IPS DF 4.7 (cell line): ENCODE measurements at regions not wholly inside any gene's neighbourhood (a gene's known extent, or its start where the extent isn't known, plus 50 kb on each side); places are given as distances from the start of the nearest gene placed in this dataset.

ENCODE experiments used
- DNase-seq: peaks from one replicate; pipeline ENCODE4 v3.0.0-alpha.2; 2013; ENCODE audit warnings: low spot score; ENCODE audit errors: extremely low read depth

DNA sequence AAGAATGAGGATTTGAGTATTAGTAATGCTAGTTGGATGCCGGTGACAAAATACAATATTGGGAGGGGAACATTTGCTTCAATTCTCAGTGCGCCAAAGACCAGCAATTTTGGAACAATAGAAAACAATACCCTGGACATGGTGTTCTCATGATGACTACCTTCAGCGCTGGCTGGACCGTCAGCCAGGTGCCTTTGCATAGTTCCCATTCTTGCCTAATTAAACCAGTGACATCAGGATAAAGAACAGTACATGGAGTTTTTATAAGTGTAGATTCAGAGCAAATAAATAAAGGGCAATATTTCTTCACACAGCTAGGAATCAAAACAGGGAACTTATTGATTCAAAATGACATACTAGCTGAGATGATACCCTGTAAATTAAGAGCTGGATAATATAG is 404.8 kb upstream of the RORA start:
- DNase-seq: no peak

DNA sequence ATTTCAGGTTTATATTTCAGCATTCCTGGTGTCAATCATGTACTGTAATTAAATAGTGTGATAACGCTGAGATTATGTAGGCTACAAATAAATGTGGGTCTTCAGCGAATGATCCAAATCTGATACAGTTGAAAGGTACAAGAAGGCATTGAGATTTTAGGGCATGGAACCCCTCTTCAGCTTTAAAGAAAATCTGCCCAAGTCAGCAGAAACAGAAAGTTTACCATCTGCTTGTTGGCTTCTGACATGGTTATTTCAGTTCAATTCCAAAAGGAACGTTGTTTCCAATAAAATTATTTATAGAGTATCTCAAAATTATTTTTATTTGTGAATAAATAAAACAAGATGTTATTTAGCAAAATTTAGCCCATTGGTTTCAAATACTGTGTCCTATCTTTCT is 400.2 kb upstream of the RORA start:
- no peak for DNase-seq

DNA sequence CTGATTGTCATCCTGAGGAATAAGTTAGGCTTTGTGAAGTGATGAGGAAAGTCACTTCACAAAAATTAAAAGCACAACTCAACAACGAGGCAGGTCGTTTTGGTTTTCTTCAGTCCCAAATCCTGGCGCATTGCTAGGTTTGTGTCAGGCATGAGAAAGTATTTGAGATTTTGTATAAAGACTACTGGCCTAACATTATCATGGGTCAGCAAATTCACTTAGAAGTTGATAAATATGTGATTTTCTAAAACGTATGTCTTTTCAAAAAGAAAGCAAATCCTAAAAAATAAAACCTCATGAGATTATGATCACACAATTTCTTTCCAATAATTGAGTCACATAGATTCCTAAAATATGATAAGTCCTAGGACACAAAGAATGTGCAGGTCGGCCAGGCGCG is 395.8 kb upstream of the RORA start:
- no peak for DNase-seq

DNA sequence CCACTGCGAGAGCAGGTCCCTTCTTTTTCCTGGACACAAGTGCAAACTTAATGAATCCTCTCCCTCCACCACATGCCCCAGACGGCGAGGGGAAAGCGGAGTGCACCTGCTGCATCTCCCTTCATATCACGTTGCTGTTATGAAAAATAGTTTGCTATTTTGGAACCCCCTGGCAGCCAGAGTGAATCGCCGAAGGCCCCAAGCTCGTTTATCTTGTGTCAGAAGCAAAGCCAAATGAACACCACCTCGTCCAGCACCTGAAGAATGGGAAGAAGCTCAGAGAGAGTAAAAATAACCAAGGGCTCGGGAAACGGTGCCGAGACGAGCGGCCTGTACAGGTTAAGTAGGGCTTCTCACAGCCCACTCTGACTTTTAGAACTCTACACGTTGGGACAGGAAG is 394.6 kb upstream of the RORA start:
- DNase-seq: no peak

DNA sequence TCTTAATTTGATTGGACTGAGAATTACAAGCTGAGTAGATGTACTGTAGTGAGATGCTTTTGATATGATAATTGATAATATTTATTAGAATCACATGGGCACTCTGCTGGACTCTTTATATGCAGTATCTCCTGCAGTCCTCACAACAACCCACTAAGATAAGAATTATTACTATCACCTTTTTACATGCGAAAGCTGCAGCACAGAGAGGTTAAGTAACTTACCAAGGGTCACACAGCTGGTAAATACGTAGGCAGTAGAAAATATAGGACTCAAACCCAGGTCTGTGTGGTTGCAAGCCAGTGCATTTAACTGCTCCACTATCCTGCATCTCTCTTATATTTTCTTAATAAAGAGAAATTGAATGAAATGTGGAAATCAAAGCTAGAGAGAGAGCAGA is 392.8 kb upstream of the RORA start:
- no peak for DNase-seq

DNA sequence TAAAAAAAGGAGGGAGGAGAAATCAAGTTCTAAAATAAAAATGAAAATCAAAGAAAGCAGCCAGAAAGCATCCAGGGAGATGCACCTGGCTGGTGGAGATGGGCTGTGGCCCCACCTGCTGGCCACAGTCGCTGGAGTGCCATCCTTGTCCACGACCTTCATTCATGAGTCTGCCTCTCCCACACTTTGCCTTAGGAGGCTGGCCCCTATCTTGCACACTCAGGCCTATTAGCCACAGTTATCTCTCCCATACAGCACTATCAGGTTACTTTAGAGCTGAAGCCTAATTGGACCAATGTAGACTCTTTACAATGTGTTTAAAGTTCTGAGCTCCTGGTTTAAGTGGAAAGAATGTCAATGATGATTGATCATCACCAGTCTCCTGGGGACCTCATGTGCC is 392.0 kb upstream of the RORA start:
- DNase-seq: no peak

DNA sequence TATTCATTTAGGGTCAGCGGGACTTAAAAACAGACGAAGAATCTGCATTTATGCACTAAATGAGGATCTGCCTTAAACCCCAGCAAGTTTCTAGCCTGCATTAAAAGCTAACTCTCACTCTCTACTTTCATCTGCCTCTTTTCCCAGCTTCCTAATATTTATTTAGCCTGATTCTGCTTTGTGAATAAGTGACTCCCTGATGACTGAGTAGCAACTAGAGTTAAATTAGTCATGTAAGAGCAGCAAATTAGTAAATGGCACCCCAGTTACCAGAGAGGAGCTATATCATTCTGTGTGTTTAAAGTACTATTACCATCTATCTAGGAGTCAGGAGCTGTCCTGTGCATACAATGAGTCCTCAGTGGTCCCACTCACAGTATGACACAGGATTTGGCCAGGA is 391.0 kb upstream of the RORA start:
- DNase-seq: no peak

DNA sequence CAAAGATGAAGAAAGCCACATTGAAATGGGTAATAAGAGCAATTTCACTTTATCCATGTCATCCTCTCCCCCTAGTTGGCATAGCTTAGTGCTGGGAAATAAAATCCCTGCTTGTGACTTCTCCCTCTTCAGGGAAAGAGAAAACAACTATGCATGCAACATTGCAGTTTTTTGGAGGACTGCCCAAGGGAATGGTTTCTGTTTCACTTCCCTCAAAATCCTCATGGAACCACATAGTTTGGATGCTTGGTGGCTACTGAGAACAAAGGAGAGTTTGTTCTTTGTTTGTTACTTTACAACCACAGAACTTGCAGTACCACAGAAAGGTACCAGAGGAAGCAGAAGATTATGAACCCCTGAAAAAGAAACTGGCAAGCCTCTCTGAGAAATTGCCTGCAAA is 384.6 kb upstream of the RORA start:
- DNase-seq: no peak

DNA sequence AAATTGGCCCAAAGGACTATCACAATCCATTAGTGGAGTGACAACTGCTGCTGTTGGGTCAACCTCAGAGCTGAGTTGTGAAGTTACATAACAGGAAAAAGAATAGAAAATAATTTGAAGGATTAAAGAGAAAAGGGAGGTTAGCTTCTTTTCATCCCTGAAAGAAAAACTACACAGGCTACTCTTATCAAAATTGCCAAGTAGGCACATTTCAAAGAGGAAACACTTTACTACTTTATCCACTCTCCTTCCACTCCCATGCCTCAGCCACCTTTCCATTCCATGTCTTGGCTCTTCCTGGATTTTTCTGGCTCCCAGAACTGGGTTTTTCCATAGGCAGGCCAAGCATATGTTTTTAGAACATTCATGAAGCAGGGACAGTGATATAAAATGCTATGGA is 384.0 kb upstream of the RORA start:
- no peak for DNase-seq

DNA sequence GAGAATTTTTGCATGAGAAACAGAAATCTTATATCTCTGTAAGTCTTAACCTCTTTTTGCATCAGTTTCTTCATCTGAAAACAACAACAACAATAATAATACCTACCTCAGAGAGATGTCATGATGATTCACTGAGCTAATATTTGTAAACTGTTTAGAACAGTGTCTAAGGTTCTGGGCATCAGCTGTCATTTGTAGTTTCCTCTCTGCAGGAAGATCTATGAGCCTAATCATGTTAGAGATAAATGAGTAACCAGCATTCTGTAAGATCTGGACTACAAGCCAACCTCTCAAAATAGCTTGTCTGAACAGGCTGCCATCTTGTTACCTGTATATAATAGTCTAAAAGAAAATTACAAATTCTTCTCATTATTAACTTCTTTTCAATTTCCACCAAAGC is 383.0 kb upstream of the RORA start:
- DNase-seq: no peak

DNA sequence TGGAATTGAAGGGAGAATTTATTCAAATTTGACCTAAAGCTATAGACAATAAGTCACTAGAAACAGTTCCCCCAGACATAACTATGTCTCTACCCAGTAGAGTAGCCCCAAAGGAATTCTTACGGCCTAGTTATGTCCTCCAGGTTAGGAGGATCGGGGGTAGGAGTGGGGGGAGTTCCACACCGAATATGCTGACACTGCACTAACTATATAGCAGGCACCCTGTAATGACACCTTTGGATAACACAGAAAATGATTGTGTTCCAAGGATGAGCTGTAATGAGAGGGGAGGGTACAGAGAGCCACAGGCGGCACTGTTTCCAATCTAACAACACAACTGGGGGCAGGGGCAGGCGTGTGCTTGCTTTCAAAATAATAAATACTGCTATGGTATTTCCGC is 376.2 kb upstream of the RORA start:
- no peak for DNase-seq

DNA sequence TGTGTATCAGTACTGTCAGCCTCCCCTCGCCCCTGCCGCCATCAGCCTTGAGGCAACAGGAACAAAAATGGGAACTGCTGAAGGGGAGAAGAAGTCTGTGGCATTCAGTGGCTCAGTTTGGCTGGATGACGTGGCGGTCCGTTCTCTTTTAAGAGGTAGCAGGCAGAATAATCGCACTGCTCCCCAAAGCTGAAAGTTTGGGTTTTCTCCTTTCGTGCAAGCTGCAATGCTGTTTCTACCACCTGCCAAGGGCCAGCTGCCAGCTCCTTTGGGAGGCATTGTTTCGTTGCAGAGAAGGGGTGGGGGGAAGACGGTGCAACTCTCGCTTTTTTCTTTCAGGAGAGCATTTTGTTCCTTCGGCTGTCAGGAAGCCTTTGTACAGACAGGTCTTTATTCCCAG is 369.6 kb upstream of the RORA start:
- DNase-seq: no peak

DNA sequence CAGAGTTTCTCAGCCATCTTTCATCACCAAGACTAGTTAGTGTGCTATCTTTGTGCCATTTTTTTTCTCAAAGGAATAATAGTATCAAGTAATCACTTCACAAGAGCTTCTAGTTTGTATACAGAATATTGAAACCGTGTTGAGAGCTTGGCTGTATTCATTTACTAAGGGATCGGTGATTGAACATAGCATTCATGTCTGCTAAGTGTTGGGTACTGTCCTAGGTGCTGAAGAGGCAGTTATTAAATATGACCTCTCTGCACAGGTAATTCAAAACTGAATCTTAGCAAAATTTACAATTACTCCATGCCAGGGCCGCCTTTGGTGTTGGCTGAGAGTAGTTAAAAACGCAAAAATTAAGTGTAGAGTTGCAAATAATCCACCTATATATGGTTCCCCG is 355.3 kb upstream of the RORA start:
- DNase-seq: no peak

DNA sequence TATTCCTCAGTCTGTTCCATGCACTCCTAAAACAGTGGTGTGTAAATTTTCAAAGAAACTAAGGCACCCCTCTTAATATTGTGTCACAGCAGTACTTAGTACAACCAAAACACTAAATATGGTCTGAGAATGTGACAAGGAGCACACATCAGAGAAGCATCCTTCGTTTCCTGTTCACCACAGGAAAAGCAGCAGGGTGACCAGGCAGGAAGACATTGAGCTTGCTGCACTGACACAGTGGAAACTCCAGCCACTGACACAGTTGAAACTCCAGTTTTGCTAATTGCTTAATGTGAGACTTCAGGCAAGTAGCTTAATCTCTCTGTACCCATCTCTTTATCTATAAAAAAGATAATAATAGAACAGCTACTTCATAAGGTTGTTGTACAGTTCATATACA is 353.0 kb upstream of the RORA start:
- no peak for DNase-seq

DNA sequence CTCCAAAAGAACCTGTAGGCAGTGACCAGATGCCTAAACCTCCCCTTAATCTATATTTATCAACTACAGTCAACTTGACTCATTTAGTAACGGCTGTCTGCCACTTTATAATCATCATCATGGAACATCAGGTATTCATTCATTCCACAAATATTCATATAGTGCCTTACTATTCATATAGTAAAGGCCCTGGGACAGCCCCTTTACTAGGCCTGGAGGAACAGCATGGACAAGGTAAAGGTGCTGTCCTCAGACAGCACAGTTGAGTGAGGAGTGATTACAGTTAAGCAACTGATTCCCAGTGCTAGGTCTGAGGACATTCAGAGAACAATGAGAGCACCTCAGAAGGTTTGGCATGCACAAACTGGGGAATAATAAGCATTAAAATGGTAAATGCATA is 346.5 kb upstream of the RORA start:
- no peak for DNase-seq

DNA sequence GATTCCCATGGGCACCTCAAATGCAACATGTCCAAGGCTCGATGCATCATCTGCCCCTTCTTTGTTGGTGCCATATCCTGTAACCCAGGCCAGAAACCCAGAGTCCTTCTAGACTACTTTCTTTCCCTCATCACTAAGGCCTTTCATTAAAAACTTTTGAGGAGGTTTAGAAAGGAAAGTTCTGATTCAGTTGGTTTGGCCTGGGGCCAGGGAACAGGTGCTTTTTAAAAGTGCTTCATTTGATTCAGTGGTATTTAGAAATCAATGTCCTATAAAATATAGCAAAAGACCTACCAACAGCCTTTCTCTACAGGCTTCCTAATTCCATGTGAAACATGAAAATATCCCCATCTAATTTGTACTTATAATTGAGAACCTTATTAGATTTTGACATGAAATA is 341.9 kb upstream of the RORA start:
- DNase-seq: no peak

DNA sequence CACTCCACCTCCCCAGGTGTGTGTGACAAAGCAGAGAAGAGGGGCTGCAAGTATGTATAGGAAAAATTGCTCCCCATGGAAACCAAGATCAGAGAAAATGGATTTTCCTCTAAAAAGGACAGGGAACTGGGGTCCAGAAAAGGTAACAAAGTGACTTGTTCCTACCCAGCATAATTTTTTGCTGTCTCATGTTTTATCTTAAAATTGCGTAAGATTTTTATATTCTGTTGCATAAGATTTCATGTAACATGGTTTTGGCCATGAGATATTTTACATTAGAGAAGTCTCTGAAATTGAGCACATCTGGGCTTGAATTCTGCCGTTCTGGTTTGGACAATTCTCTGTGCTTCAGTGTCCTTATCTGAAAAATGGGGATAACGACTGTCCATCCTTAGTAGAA is 335.7 kb upstream of the RORA start:
- no peak for DNase-seq

DNA sequence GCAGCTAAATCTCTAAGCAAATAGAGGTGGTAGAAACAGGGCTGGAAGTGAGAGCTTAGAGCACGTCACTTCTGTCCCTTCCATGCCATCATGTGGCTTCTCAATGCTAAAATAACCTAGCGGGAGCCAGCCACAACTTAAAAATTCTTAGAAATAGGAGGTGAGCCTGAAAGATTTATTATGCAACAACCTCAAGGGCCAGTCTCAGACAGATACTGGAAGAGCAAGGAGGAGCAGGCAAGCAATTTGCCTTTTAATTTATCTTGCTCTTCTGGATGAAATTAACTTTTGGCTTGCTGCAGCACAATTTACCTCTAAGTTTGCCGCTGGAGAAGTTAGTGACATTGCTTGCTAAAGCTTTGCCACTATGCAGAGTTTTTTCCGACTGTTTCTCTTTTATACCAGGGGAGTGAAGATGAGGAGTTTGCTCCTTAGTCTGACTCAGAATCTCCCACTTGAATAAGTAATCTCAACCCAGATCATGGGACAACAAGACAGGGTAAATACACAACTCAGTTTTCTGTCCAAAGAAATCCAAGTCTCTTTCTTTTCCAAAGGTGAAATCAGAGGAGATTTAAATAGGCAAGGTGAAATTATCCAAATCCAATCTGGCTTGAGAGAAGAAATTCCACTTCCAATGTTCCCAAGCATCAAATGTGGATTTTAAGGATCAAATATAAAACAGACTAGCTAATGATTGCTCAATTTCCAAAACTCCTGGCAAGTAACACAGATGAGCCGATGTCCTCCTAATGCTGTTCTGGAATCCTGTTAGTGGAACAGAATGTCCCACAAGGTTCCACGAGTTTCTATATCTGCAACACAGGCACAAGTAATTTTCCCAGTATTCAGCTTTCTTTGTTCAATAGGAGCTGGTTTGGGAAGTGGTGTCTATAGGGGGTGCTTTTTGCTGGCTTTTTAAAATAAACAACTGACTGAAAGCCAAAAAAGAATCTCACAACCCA is 329.4 kb upstream of the RORA start:
- DNase-seq: no peak

DNA sequence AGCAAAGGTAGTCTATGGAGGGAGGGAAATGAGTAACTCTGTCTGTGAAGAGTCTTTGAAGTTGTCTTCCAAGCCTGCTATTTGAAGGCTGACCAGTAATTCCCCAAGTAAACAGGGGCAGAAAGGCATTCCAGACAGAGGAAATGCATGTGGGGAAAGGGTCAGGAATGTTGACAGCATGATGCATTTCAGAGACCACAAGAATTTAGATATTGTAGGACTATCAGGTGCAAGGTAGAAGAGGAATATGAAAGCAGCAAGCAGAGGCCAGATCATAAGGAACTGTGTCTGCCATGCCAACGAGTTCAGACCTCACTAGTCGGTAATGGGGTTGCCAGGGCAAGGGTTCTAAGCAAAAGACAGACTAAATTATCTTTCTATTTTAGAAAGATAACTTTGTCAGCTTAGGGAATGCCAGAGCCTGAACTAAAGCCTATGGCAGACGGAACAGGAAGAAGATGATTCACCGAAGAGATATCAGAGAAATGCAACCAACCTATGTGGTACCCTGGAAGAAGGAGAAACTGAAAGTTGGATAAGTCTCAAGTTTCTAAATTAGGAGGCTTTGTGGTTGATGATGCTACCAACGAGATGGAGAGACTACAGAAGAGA is 327.0 kb upstream of the RORA start:
- DNase-seq: no peak

DNA sequence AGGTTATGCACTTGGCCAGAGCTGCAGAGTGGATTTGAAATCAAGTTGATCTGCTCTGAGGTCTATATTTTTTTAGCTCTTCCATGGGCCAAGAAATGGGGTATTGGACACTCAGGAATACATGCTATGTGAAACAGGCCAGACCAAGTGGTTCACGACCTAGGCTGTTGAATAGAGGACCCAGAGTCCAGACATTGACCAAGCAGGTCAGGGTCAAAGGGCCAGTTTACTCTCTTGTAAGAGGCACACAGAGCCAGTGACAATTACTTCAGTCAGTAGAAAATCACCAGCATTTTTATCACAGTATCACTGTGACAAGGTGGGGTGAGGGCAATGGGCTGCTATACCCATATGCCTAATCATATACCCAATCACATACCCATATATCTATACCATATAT is 320.6 kb upstream of the RORA start:
- no peak for DNase-seq

DNA sequence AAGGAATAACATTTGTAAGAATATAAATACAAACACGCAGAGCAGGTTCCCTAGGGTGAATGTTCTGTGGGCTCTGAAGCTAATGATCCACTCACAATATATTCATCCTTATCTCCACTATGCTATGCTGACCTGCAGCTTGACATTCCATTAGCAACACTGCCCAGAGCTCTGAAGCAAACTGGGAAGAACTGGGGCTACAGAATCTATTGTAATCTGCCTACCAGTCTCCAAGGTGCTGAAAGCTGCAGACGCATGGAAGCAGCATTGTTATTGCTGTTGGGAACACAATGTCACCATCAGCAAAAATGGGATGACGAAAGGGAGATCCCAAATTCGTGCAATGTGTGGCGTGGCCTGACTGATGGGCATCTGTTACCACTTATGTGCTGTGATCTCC is 316.7 kb upstream of the RORA start:
- no peak for DNase-seq

DNA sequence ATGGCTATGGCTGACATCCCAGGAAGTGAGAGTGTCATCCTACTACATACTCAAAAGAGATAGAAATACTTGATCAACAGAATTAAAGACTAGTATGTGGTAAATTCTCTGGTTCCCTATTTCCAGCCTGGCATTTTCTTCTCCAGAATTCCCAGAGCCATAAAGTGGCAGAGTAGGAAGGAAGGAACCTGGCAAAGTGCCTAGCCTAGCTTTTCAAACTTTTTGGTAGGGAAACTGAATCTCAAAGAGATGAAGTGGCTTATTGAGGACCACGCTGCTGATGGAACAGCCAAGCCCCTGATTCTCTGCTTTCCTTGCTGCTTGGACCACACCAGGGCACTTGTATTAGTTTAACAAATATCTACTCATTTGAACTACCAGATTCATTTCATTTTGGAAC is 312.4 kb upstream of the RORA start:
- no peak for DNase-seq

DNA sequence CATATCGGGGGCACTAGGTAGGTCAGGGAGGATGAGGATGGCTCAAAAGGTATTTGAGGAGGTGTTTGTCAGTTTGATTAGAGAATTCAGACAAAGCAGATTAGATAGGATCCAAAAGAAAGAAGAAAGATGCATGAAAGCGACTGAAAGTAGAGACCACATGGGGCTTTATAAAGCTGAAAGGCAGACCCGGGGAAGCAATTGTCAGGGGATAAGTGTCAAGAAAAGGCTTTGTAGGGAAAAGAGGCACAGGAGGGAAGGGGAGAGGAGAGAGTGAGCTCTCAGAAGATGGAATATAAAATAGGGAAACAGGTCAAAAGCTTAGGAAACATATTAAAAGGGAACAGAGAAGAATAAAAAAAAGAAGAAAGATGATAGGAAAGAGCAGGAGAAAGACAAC is 308.2 kb upstream of the RORA start:
- DNase-seq: no peak
